ENCODE measurements at regions not wholly inside any gene's neighbourhood (a gene's known extent, or its start where the extent isn't known, plus 50 kb on each side); places are given as distances from the start of the nearest gene placed in this dataset.
"Not testable (repeated sequence)": the region's sequence is repeated elsewhere in the genome, so short reads cannot be mapped to it uniquely, and the experiment has no call there.

GRCh38 chr11:42779555-42779954, 532.2 kb upstream of the API5 start:
- no peak overlapping the region for H3K27ac ChIP-seq (ENCODE audit: low read length)
- no peak overlapping the region for H2AFZ ChIP-seq (ENCODE audit: low read length)
- no peak overlapping the region for H3K4me3 ChIP-seq (ENCODE audit: low read length)
- H4K20me1 ChIP-seq (ENCODE audit: insufficient read depth, low read length), result no peaks in the 10 kb centered on the region
- H3K9me2 ChIP-seq (replicated peaks; ENCODE audit: insufficient read depth, low read length), result no peaks in the 10 kb centered on the region
- TF ChIP-seq EZH2 (optimal IDR thresholded peaks at IDR 0.05; ENCODE audit: low read depth, low read length) (no peak), CTCF (IDR thresholded peaks at IDR 0.05; ENCODE audit: low read length) (no peak), EZH2phosphoT487 (IDR thresholded peaks at IDR 0.05; ENCODE audit: low read length) (no peak)
- no peaks in the 10 kb centered on the region for H3K27me3 ChIP-seq (replicated peaks; ENCODE audit: insufficient read depth, low read length)
- H3K36me3 ChIP-seq (replicated peaks; ENCODE audit: insufficient read depth, low read length), result no peaks in the 10 kb centered on the region
- H3K79me2 ChIP-seq (ENCODE audit: low read length), result no peaks in the 10 kb centered on the region
- no peaks in the 10 kb centered on the region for H3K4me1 ChIP-seq (ENCODE audit: low read length)
- H3F3A ChIP-seq (ENCODE audit: insufficient read depth, low read length), result no peaks in the 10 kb centered on the region
- no peak for DNase-seq
- no peak overlapping the region for H3K9ac ChIP-seq (ENCODE audit: low read length)
- no peaks in the 10 kb centered on the region for H3K9me3 ChIP-seq (replicated peaks; ENCODE audit: insufficient read depth, low read length)
- no peak overlapping the region for H3K4me2 ChIP-seq (ENCODE audit: low read depth, low read length)

- H3K9me3 ChIP-seq (replicated peaks; ENCODE audit: insufficient read depth, low read length), result no peaks in the 10 kb centered on the region
- H3K27ac ChIP-seq (ENCODE audit: low read length), result no peak overlapping the region
- no peak overlapping the region for H3K9ac ChIP-seq (ENCODE audit: low read length)
- H3K9me2 ChIP-seq (replicated peaks; ENCODE audit: insufficient read depth, low read length), result no peaks in the 10 kb centered on the region
- H3F3A ChIP-seq (ENCODE audit: insufficient read depth, low read length), result no peaks in the 10 kb centered on the region
- no peak for DNase-seq
- no peak overlapping the region for H3K4me3 ChIP-seq (ENCODE audit: low read length)
- no peaks in the 10 kb centered on the region for H3K79me2 ChIP-seq (ENCODE audit: low read length)
- H3K4me2 ChIP-seq (ENCODE audit: low read depth, low read length), result no peak overlapping the region; the same call in 1 of the 2 replicates
- no peak overlapping the region for H2AFZ ChIP-seq (ENCODE audit: low read length)
- H3K27me3 ChIP-seq (replicated peaks; ENCODE audit: insufficient read depth, low read length), result no peaks in the 10 kb centered on the region
- TF ChIP-seq EZH2phosphoT487 (IDR thresholded peaks at IDR 0.05; ENCODE audit: low read length) (no peak), EZH2 (optimal IDR thresholded peaks at IDR 0.05; ENCODE audit: low read depth, low read length) (no peak), CTCF (IDR thresholded peaks at IDR 0.05; ENCODE audit: low read length) (no peak)
- H4K20me1 ChIP-seq (ENCODE audit: insufficient read depth, low read length), result no peaks in the 10 kb centered on the region
- no peaks in the 10 kb centered on the region for H3K36me3 ChIP-seq (replicated peaks; ENCODE audit: insufficient read depth, low read length)
- peaks cover 9% of the 10 kb centered on the region for H3K4me1 ChIP-seq (ENCODE audit: low read length)
Observed at GRCh38 chr11:42786981-42787380, 524.8 kb upstream of the API5 start.

GRCh38 chr11:42795483-42795882, 516.3 kb upstream of the API5 start:
- not testable (repeated sequence) for H3K9ac ChIP-seq (ENCODE audit: low read length); H3K4me2 ChIP-seq (ENCODE audit: low read depth, low read length); H3F3A ChIP-seq (ENCODE audit: insufficient read depth, low read length); H3K9me2 ChIP-seq (replicated peaks; ENCODE audit: insufficient read depth, low read length); H3K27ac ChIP-seq (ENCODE audit: low read length); H3K4me3 ChIP-seq (ENCODE audit: low read length); H4K20me1 ChIP-seq (ENCODE audit: insufficient read depth, low read length); DNase-seq; H2AFZ ChIP-seq (ENCODE audit: low read length); H3K4me1 ChIP-seq (ENCODE audit: low read length); H3K9me3 ChIP-seq (replicated peaks; ENCODE audit: insufficient read depth, low read length); H3K79me2 ChIP-seq (ENCODE audit: low read length); H3K27me3 ChIP-seq (replicated peaks; ENCODE audit: insufficient read depth, low read length); H3K36me3 ChIP-seq (replicated peaks; ENCODE audit: insufficient read depth, low read length)

GRCh38 chr11:42800041-42800440, 511.8 kb upstream of the API5 start:
- TF ChIP-seq EZH2 (optimal IDR thresholded peaks at IDR 0.05; ENCODE audit: low read depth, low read length) (no peak), CTCF (IDR thresholded peaks at IDR 0.05; ENCODE audit: low read length) (no peak), EZH2phosphoT487 (IDR thresholded peaks at IDR 0.05; ENCODE audit: low read length) (no peak)
- Histone ChIP-seq H3K9ac (ENCODE audit: low read length) (no peak overlapping the region), H3K27ac (ENCODE audit: low read length) (no peak overlapping the region)

More at GRCh38 chr11:42800041-42800440, 511.8 kb upstream of the API5 start:
- no peaks in the 10 kb centered on the region for H3K79me2 ChIP-seq (ENCODE audit: low read length)
- no peak overlapping the region for H2AFZ ChIP-seq (ENCODE audit: low read length)
- no peaks in the 10 kb centered on the region for H3K27me3 ChIP-seq (replicated peaks; ENCODE audit: insufficient read depth, low read length)
- no peaks in the 10 kb centered on the region for H3K9me2 ChIP-seq (replicated peaks; ENCODE audit: insufficient read depth, low read length)
- H3K4me1 ChIP-seq (ENCODE audit: low read length), result 0 out of 2 replicates have a peak, but pooled peaks cover 5% of the 10 kb centered on the region
- H3K9me3 ChIP-seq (replicated peaks; ENCODE audit: insufficient read depth, low read length), result no peaks in the 10 kb centered on the region
- H4K20me1 ChIP-seq (ENCODE audit: insufficient read depth, low read length), result no peaks in the 10 kb centered on the region
- no peak overlapping the region for H3K4me2 ChIP-seq (ENCODE audit: low read depth, low read length)
- no peaks in the 10 kb centered on the region for H3K36me3 ChIP-seq (replicated peaks; ENCODE audit: insufficient read depth, low read length)
- no peak for DNase-seq
- no peaks in the 10 kb centered on the region for H3F3A ChIP-seq (ENCODE audit: insufficient read depth, low read length)
- H3K4me3 ChIP-seq (ENCODE audit: low read length), result no peak overlapping the region

Data from MM.1S (cell line).